GM12891 (cell line): ENCODE measurements at regions not wholly inside any gene's neighbourhood (a gene's known extent, or its start where the extent isn't known, plus 50 kb on each side); places are given as distances from the start of the nearest gene placed in this dataset.

Experiments used
- PAX5 ChIP-seq: IDR thresholded peaks from 2 replicates; pipeline ENCODE4 v1.6.1; 2011; ENCODE audit warnings: low read length, moderate library complexity, mild to moderate bottlenecking; ENCODE audit not compliant: insufficient read depth, severe bottlenecking
- POLR2A ChIP-seq: IDR thresholded peaks from 2 replicates; pipeline ENCODE4 v1.6.1; 2011; ENCODE audit warnings: low read depth, low read length, control low read depth
- POLR2AphosphoS5 ChIP-seq: IDR thresholded peaks from 2 replicates; pipeline ENCODE4 v1.6.1; 2011; ENCODE audit warnings: low read depth, low read length, control low read depth
- POU2F2 ChIP-seq: IDR thresholded peaks from 2 replicates; pipeline ENCODE4 v1.6.1; 2011; ENCODE audit warnings: low read depth, mild to moderate bottlenecking, control low read depth, low read length, moderate library complexity
- SPI1 ChIP-seq: IDR thresholded peaks from 2 replicates; pipeline ENCODE4 v1.6.1; 2011; ENCODE audit warnings: low read depth, low read length, control low read depth
- TAF1 ChIP-seq: IDR thresholded peaks from 2 replicates; pipeline ENCODE4 v1.6.1; 2011; ENCODE audit warnings: low read depth, low read length, control low read depth

- TF ChIP-seq POLR2A (no peak), POLR2AphosphoS5 (no peak), SPI1 (no peak), TAF1 (no peak), POU2F2 (no peak), PAX5 (no peak)
Observed at GRCh38 chrX:33686105-33686504, 446.0 kb downstream of the FAM47A start.
